ENCODE measurements at regions not wholly inside any gene's neighbourhood (a gene's known extent, or its start where the extent isn't known, plus 50 kb on each side); places are given as distances from the start of the nearest gene placed in this dataset.

GRCh38 chr12:90407841-90408240, 547.1 kb downstream of the CCER1 start:
- no peak for DNase-seq (ENCODE audit: low read depth, low spot score)

DNA sequence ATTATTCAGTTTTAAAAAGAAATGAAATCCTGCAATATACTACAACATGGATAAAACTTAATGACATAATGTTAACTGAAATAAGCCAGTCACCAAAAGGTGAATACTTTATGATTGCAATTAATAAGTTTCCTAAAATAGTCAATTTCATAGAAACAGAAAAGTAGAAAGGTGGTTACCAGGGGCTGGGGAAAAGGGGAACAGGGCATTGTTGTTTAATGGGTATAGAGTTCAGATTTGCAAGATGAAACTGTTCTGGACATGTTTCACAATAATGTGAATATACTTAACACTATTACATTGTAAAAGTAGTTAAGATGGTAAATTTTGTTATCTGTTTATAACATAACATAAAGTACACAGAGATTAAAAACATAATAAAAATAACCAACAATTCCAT, 550.9 kb downstream of the CCER1 start:
- no peak for DNase-seq (ENCODE audit: low read depth, low spot score)

- DNase-seq (ENCODE audit: low read depth, low spot score): no peak
Observed at GRCh38 chr12:90401185-90401584, 553.8 kb downstream of the CCER1 start.

DNA sequence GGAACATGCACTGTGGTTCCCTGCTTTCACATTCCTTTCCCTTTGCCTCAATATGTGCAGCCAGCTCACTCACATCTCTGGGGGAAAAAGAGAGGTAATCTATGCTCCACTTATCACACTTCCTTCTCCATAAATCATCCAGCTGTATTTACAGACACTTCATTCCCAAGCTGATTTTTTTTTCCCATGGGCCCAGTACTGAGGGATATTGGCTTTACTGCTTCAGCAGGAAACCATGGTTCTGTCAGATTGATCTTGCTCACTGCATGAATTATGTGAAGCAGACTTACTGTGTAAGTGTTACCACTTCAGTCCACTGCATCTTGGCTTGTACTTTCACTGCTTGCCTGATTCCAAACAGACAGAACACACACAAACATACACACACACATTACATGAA, 555.6 kb downstream of the CCER1 start:
- DNase-seq (ENCODE audit: low read depth, low spot score): no peak

DNA sequence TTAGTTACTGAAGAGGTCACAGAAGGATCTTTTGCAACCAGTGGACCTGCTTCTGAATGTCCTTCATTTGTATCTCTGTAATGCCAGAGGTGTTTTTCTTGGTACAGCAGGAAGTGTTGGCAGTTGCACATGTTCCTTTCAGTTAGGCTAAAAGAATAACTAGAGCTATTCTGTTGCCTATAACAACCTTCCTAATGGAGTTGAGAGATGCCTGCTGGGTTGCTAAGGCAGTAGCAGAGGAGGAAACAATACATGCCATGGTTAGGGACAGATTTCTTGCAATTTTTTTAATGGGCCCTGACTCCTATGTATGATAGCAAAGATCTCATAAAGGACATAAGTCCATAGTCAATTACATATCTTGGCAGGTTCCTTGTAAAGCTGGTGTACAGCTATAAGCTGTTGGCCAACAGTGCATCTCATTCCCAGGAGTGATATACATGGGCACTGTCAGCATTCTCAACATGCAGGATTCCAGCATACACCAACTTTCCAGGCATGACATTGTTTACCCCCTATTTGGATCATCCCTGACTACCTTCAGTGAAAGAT, 556.6 kb downstream of the CCER1 start:
- DNase-seq (ENCODE audit: low read depth, low spot score): no peak

- no peak for DNase-seq (ENCODE audit: low read depth, low spot score)
Observed at GRCh38 chr12:90396556-90396955, 558.4 kb downstream of the CCER1 start.

GRCh38 chr12:90393652-90394051, 561.3 kb downstream of the CCER1 start:
- no peak for DNase-seq (ENCODE audit: low read depth, low spot score)

GRCh38 chr12:90393089-90393488, 561.9 kb downstream of the CCER1 start:
- DNase-seq (ENCODE audit: low read depth, low spot score): no peak

DNA sequence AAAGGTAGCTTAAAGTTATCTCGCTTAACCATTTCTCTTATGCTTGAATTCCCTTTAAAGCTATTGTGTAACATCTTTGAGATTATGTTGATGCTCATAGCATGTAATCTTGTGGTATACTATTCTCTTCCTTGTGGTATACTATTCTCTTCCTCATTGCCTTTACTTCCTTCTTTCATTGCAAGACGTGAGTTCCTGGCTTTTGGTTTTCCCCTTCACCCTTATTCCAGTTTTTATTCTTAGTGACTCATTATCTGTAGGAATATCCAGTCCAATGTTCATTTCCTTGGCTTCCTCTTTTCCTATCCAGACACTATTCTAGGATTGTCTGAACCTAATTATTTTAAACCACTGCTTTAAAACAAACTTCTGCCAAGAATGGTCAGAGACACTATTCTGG, 564.0 kb downstream of the CCER1 start:
- DNase-seq (ENCODE audit: low read depth, low spot score): no peak

- no peak for DNase-seq (ENCODE audit: low read depth, low spot score)
Observed at GRCh38 chr12:90368081-90368480, 586.9 kb downstream of the CCER1 start.

GRCh38 chr12:90366286-90366685, 588.7 kb downstream of the CCER1 start:
- DNase-seq (ENCODE audit: low read depth, low spot score): peak; percentile 13

DNA sequence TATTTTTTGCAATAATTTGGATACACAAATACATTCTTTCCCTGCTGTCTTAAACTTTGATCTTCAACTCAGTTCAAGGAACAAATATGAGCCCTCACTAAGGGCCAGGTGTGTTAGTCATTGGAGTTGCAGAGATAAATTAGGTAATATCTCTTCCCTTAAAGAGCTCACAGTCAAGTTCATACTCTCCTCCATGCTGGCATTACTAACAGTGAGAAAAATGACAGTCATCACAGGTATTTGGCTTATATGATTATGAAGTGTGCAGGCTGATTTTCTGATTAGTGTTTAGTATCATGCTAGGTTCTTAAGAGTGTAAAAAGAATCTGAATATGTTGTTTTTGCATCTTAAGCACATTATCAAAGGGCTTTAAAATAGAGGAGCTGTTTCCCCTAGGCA, 594.7 kb downstream of the CCER1 start:
- DNase-seq (ENCODE audit: low read depth, low spot score): no peak

GRCh38 chr12:90355711-90356355, 599.1 kb downstream of the CCER1 start:
- no peak for DNase-seq (ENCODE audit: low read depth, low spot score)

DNA sequence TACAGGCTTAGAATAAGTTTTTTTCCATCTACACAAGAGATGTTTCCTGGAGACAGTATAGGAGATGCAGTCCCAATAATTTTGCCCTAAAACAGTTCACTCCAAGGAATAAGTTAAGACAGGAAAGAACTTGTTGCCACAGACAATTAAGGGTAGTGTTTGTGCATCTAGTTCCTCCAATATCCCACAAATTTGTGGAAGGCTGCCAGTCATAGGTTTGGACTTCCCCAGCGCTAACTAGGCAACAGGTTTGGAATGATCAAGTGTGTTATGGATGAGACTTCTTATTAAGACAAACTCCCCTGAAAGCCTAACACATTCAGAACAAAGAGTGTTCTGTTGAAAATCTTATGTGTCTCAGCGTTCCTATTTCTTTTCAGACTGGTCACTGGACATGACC, 611.0 kb downstream of the CCER1 start:
- DNase-seq (ENCODE audit: low read depth, low spot score): no peak

DNA sequence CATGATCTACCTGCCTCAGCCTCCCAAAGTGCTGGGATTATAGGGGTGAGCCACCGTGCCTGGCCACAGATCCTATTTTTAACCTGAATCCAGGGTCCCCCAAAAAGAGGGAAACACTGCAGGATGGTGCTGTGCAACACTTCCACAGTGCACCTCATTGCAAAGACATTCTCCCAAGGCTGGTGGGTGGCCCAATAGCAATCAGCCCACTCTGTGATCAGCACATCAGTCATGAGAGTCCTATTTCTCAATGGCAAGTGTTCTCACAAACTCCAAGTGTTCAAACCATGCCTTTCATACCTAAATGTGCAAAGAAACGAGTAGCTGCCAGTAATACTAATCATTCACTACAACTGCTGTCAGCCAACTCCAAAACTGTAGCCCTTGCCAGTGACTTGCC, 612.9 kb downstream of the CCER1 start:
- no peak for DNase-seq (ENCODE audit: low read depth, low spot score)

DNA sequence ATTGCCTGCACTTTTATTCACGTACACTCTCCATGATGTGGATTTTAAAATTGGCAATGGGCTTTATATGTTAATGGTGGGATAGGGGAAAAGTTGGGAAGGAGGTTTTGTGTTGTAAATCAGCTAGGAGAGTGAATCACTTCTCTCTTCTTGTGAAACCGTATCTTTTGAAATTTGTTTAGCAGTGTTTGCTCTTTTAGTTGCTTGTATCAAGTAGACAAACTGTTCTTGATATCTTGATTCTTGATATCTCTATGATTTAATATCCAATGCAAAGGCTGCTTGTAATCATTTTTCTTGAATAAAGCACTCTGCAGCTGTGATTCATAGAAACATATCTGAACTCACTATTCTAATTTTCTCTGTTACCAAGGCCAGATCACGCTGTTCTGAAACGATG, 615.1 kb downstream of the CCER1 start:
- DNase-seq (ENCODE audit: low read depth, low spot score): no peak

DNA sequence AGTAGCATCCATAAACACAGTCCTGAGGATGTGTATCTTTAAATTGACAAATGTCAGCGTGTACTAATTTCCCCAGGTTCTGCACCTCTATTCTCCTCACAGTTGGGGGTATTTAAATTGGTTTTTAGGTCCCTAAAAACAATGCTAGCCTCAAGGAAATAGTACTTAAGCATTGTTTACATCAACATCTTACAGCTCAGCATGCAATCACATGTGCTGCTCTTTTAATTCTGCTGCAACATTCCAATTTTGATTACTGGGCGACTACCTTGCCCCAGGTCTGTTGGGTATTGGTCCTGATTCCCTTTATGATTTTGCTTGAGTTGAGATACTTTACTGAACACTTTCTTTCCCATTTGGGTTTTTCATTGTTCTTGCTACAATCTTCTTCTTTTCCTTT, 616.6 kb downstream of the CCER1 start:
- no peak for DNase-seq (ENCODE audit: low read depth, low spot score)

GRCh38 chr12:90337018-90337417, 618.0 kb downstream of the CCER1 start:
- no peak for DNase-seq (ENCODE audit: low read depth, low spot score)

- DNase-seq (ENCODE audit: low read depth, low spot score): no peak
Observed at GRCh38 chr12:90335566-90335965, 619.4 kb downstream of the CCER1 start.

GRCh38 chr12:90333939-90334338, 621.0 kb downstream of the CCER1 start:
- DNase-seq (ENCODE audit: low read depth, low spot score): no peak

GRCh38 chr12:90333424-90333823, 621.6 kb downstream of the CCER1 start:
- DNase-seq (ENCODE audit: low read depth, low spot score): no peak

- DNase-seq (ENCODE audit: low read depth, low spot score): no peak
Observed at GRCh38 chr12:90331821-90332220, 623.2 kb downstream of the CCER1 start.

DNA sequence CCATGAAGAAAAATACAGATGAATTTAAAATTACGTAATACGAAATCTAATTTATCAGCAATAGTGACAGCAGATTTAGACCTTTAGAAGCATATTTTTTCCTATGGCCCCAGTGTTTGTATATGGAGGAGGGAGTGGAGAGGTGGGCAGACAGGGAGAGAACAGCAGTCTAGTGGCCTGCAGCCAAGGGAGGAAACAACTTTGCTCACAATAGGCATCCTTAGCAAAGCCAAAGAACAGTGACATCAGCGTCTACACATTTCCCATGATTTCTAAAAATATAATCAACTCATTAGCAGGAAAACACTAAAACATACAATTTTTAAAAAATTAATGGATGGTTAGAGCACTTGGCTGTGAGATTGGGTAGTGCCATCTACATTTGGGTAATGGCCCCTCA, 622.6 kb upstream of the ATP2B1 start:
- peak; percentile 92 for DNase-seq (ENCODE audit: low read depth, low spot score)
